K562 (cell line): ENCODE measurements at regions not wholly inside any gene's neighbourhood (a gene's known extent, or its start where the extent isn't known, plus 50 kb on each side); places are given as distances from the start of the nearest gene placed in this dataset.

Source experiments
- ATAC-seq: fragments of 200-7000 bp; cut with Tn5 transposase; 3 replicates; pipeline ENCODE4 v1.9.1; 2020; ENCODE audit warnings: moderate library complexity
- BruUV-seq: library from RNA; stranded (reverse); fragments of 400-500 nt; replicated peaks from 2 replicates; lab custom pipeline; 2021; lab: Mats Ljungman, UMichigan
- CTCF ChIA-PET: fragments of 300-600 bp; formaldehyde crosslinking; extraction: SDS; loops from one replicate; lab custom pipeline; 2021; ENCODE audit warnings: low intra/inter-chr PET ratio; lab: Yijun Ruan, JAX
- POLR2A ChIA-PET: fragments of 300-600, 350-650 bp; sonication (Branson Sonifier 250); formaldehyde crosslinking; extraction: SDS; loops from one replicate; lab custom pipeline; 2021; ENCODE audit warnings: antibody characterized with exemption, inconsistent platforms; lab: Yijun Ruan, JAX
- DNase-seq, 4 experiments: peaks; one replicate each; pipeline versions ENCODE4 v3.0.0 to v3.0.0-alpha.2; 2011 to 2018; ENCODE audit warnings: low spot score in 3 of 4, mixed read lengths in 3 of 4; ENCODE audit errors: extremely low read depth in 1 of 4
- FAIRE-seq: peaks from 2 replicates; lab custom pipeline; 2011; peaks lifted over from hg19 to GRCh38; lab: Jason Lieb, UNC
- H2AFZ ChIP-seq: 2 replicates; pipeline ENCODE4 v1.6.0; 2011; ENCODE audit warnings: low read depth, low read length, control low read depth, inconsistent platforms
- H3K27ac ChIP-seq: fragments of 200-600 bp; 3 replicates; pipeline ENCODE4 v1.8.0; 2011; ENCODE audit warnings: low read depth, mild to moderate bottlenecking, control low read depth, inconsistent platforms, low read length, moderate library complexity, mixed read lengths; ENCODE audit errors: extremely low read depth
- H3K27me3 ChIP-seq, 2 experiments: fragments of 300-600 bp in 1 of 2; 2 replicates in 1 of 2; 3 replicates in 1 of 2; pipeline versions ENCODE4 v1.6.0 to v1.8.0; 2011; ENCODE audit warnings: inconsistent platforms in 2 of 2, low read length in 2 of 2, mild to moderate bottlenecking in 1 of 2, mixed read lengths in 1 of 2, moderate library complexity in 1 of 2; ENCODE audit not compliant: control insufficient read depth in 2 of 2, insufficient read depth in 2 of 2
- H3K36me3 ChIP-seq: fragments of 300-600 bp; 3 replicates; pipeline ENCODE4 v1.8.0; 2011; ENCODE audit warnings: mild to moderate bottlenecking, low read length, inconsistent platforms; ENCODE audit not compliant: control insufficient read depth, insufficient read depth
- H3K4me1 ChIP-seq, 2 experiments: fragments of 200-600 bp in 1 of 2; replicated peaks in 1 of 2; 2 replicates in 1 of 2; 3 replicates in 1 of 2; pipeline versions ENCODE4 v1.5.1 to v1.8.0; 2011; ENCODE audit warnings: inconsistent platforms in 2 of 2, low read length in 2 of 2, mild to moderate bottlenecking in 1 of 2, mixed read lengths in 1 of 2, moderate library complexity in 1 of 2; ENCODE audit not compliant: control insufficient read depth in 2 of 2, insufficient read depth in 2 of 2
- H3K4me2 ChIP-seq: 2 replicates; pipeline ENCODE4 v1.6.1; 2011; ENCODE audit warnings: low read length, control low read depth, inconsistent platforms, mixed read lengths; ENCODE audit not compliant: insufficient read depth
- H3K4me3 ChIP-seq: fragments of 200-600 bp; sonication (generic), shearing (Covaris generic); 2 replicates; pipeline ENCODE4 v1.5.1; 2016; ENCODE audit warnings: control low read depth, inconsistent platforms
- H3K79me2 ChIP-seq: fragments of 200-600 bp; 3 replicates; pipeline ENCODE4 v1.8.0; 2011; ENCODE audit warnings: low read length, inconsistent platforms; ENCODE audit not compliant: control insufficient read depth, insufficient read depth
- H3K9ac ChIP-seq, 2 experiments: 2 replicates each; pipeline versions ENCODE4 v1.6.0 to v1.6.1; 2011; ENCODE audit warnings: low read depth in 2 of 2, low read length in 2 of 2, control low read depth in 1 of 2, inconsistent platforms in 1 of 2, mild to moderate bottlenecking in 1 of 2, mixed read lengths in 1 of 2; ENCODE audit not compliant: insufficient read depth in 1 of 2
- H3K9me1 ChIP-seq: one replicate; pipeline ENCODE4 v1.6.0; 2011; ENCODE audit warnings: inconsistent platforms, mild to moderate bottlenecking, low read length, moderate library complexity; ENCODE audit not compliant: control insufficient read depth, insufficient read depth
- H3K9me3 ChIP-seq: replicated peaks from 2 replicates; pipeline ENCODE4 v1.5.1; 2011; ENCODE audit warnings: low read depth, low read length, inconsistent platforms; ENCODE audit not compliant: control insufficient read depth, insufficient read depth
- H4K20me1 ChIP-seq: replicated peaks from 2 replicates; pipeline ENCODE4 v1.6.1; 2011; ENCODE audit warnings: low read length, inconsistent platforms, mixed read lengths; ENCODE audit not compliant: control insufficient read depth, insufficient read depth
- ARNT ChIP-seq, 2 experiments: fragments of 450-650 bp; IDR thresholded peaks; 2 replicates each; pipeline ENCODE4 v1.6.1; 2016; ENCODE audit warnings: mild to moderate bottlenecking in 1 of 2
- BHLHE40 ChIP-seq: IDR thresholded peaks from 2 replicates; pipeline ENCODE4 v1.6.1; 2011; ENCODE audit warnings: low read length, improper control_type of control experiment
- BRF2 ChIP-seq: IDR thresholded peaks from 3 replicates; pipeline ENCODE4 v1.6.1; 2011; ENCODE audit warnings: borderline replicate concordance, mild to moderate bottlenecking; ENCODE audit not compliant: insufficient read length, insufficient read depth
- CBX1 ChIP-seq: sonication (generic); IDR thresholded peaks from 2 replicates; pipeline ENCODE4 v1.6.1; 2016; ENCODE audit warnings: antibody characterized with exemption, low read depth, mild to moderate bottlenecking
- DIDO1 ChIP-seq: fragments of 450-650 bp; IDR thresholded peaks from 2 replicates; pipeline ENCODE4 v1.6.1; 2016; ENCODE audit warnings: low read depth, missing biosample characterization, missing genetic modification characterization
- FOXK2 ChIP-seq, 2 experiments: fragments of 450-650 bp; IDR thresholded peaks in 1 of 2; conservative IDR thresholded peaks in 1 of 2; 2 replicates each; pipeline ENCODE4 v1.6.1; 2016; ENCODE audit warnings: low read depth in 2 of 2, mild to moderate bottlenecking in 1 of 2
- HDAC1 ChIP-seq, 2 experiments: fragments of 450-650 bp; IDR thresholded peaks; 2 replicates each; pipeline ENCODE4 v1.6.1; 2016 to 2017; ENCODE audit warnings: inconsistent platforms in 1 of 2, mild to moderate bottlenecking in 1 of 2, moderate library complexity in 1 of 2
- MXD1 ChIP-seq: fragments of 250-450 bp; sonication (Bioruptor Pico); IDR thresholded peaks from 2 replicates; pipeline ENCODE4 v1.8.0; 2021; ENCODE audit warnings: borderline replicate concordance, mild to moderate bottlenecking, moderate library complexity; ENCODE audit not compliant: poor library complexity, severe bottlenecking
- NCOA1 ChIP-seq: fragments of 450-650 bp; IDR thresholded peaks from 2 replicates; pipeline ENCODE4 v1.6.1; 2016; ENCODE audit warnings: low read depth
- NCOA2 ChIP-seq, 2 experiments: fragments of 450-650 bp; IDR thresholded peaks; 2 replicates each; pipeline ENCODE4 v1.6.1; 2018; ENCODE audit warnings: mild to moderate bottlenecking in 2 of 2, moderate library complexity in 1 of 2; ENCODE audit not compliant: partially characterized antibody in 2 of 2
- PATZ1 ChIP-seq: fragments of 250-450 bp; sonication (Bioruptor Pico); IDR thresholded peaks from 2 replicates; pipeline ENCODE4 v1.5.0; 2020; ENCODE audit warnings: mild to moderate bottlenecking, borderline replicate concordance
- POLR2A ChIP-seq: fragments of 450-650 bp; conservative IDR thresholded peaks from 2 replicates; pipeline ENCODE4 v1.6.1; 2016
- RBFOX2 ChIP-seq: fragments of 200-400 bp; formaldehyde crosslinking; IDR thresholded peaks from 2 replicates; pipeline ENCODE4 v1.6.1; 2017; ENCODE audit warnings: low read depth, mild to moderate bottlenecking, low read length, moderate library complexity
- TRIM25 ChIP-seq: fragments of 450-650 bp; IDR thresholded peaks from 2 replicates; pipeline ENCODE4 v1.7.0; 2016; ENCODE audit warnings: borderline replicate concordance
- ZNF395 ChIP-seq: fragments of 200-800 bp; sonication (Bioruptor generic); IDR thresholded peaks from 2 replicates; pipeline ENCODE4 v1.6.1; 2017; ENCODE audit warnings: missing genetic modification characterization, missing compliant biosample characterization
- WGBS: fragments of 100-300 bp; shearing (Covaris generic); methylation state at CpG from one replicate; pipeline ENCODE4 v1.1.6; 2016; ENCODE audit warnings: low coverage, mixed read lengths; ENCODE audit not compliant: insufficient coverage; ENCODE audit errors: missing lambda C conversion rate; 5-methylcytosine and 5-hydroxymethylcytosine counted together
- in situ Hi-C: fragments of 300-500 bp; cut with MboI; formaldehyde crosslinking; loops from 4 replicates; pipeline ENCODE4 v1.15.0; 2018; ENCODE audit warnings: inconsistent platforms, mixed read lengths
- intact Hi-C: fragments of 100-400 bp; cut with micrococcal nuclease; formaldehyde crosslinking; loops from 2 replicates; pipeline ENCODE4 v1.14.2; 2022

- in situ Hi-C loops, result no loop called here
- ChIA-PET CTCF (no interaction called here), POLR2A (no interaction called here)
- H3K4me2 ChIP-seq, result no peak overlapping the region
- WGBS, result 65% methylated on average over 3 of the region's 3 CpGs
- H2AFZ ChIP-seq, result no peak overlapping the region
- FAIRE-seq (no peak), DNase-seq (no peak), ATAC-seq (no peak)
- no peak for TF ChIP-seq NCOA1
- no peak for TF ChIP-seq RBFOX2
- TF ChIP-seq NCOA2 (IDR thresholded peaks at IDR 0.05; ENCODE audit: partially characterized antibody in 2 of 2), result no peak
- TF ChIP-seq BHLHE40, result no peak
- no peak for TF ChIP-seq HDAC1 (IDR thresholded peaks at IDR 0.05)
- TF ChIP-seq PATZ1 (CRISPR knock-in tag), result no peak
- no peak for TF ChIP-seq TRIM25
- no peak for TF ChIP-seq MXD1 (CRISPR knock-in tag)
- TF ChIP-seq BRF2, result no peak
- TF ChIP-seq FOXK2 (conservative IDR thresholded peaks at IDR 0.05 in 1 of 2, IDR thresholded peaks at IDR 0.05 in 1 of 2; ENCODE audit: low read depth in 2 of 2), result no peak
- no peak for TF ChIP-seq CBX1
- no peak for TF ChIP-seq POLR2A
- no peak for TF ChIP-seq DIDO1
- TF ChIP-seq ZNF395 (CRISPR knock-in tag), result no peak
- TF ChIP-seq ARNT (IDR thresholded peaks at IDR 0.05), result no peak
- no peak overlapping the region for H3K9ac ChIP-seq
- H3K4me1 ChIP-seq, result no peaks in the 10 kb centered on the region; a peak in 2 of 5 replicates
- no peak overlapping the region for H3K4me3 ChIP-seq
- H3K79me2 ChIP-seq, result no peaks in the 10 kb centered on the region
- BruUV-seq, result no TSS peak
- no peaks in the 10 kb centered on the region for H3K36me3 ChIP-seq
- no peaks in the 10 kb centered on the region for H3K9me3 ChIP-seq
- H3K27me3 ChIP-seq, result no peaks in the 10 kb centered on the region
- H4K20me1 ChIP-seq, result no peaks in the 10 kb centered on the region
- H3K9me1 ChIP-seq, result no peaks in the 10 kb centered on the region
- no peak overlapping the region for H3K27ac ChIP-seq
- intact Hi-C loops, result no loop called here
Observed at GRCh38 chr5:12672141-12672540, 767.9 kb upstream of the CTNND2 start.
